ENCODE measurements at regions not wholly inside any gene's neighbourhood (a gene's known extent, or its start where the extent isn't known, plus 50 kb on each side); places are given as distances from the start of the nearest gene placed in this dataset.
"Not testable (repeated sequence)": the region's sequence is repeated elsewhere in the genome, so short reads cannot be mapped to it uniquely, and the experiment has no call there.

GRCh38 chr6:26234421-26235301 lies 130.3 kb upstream of the BTN3A2 start:
- peak; percentile 46 for DNase-seq (ENCODE audit: low read depth)

GRCh38 chr6:26235302-26235670 lies 129.7 kb upstream of the BTN3A2 start:
- DNase-seq (ENCODE audit: low read depth), result no peak

GRCh38 chr6:26239415-26239814 lies 125.6 kb upstream of the BTN3A2 start:
- DNase-seq (ENCODE audit: low read depth), result not testable (repeated sequence)

GRCh38 chr6:26240157-26241032 lies 124.6 kb upstream of the BTN3A2 start:
- peak; percentile 46 for DNase-seq (ENCODE audit: low read depth)

- peak; percentile 18 for DNase-seq (ENCODE audit: low read depth)
Measured at GRCh38 chr6:26241033-26241895, 123.7 kb upstream of the BTN3A2 start.

- DNase-seq (ENCODE audit: low read depth), result no peak
Measured at GRCh38 chr6:26243132-26243531, 121.9 kb upstream of the BTN3A2 start.

- no peak for DNase-seq (ENCODE audit: low read depth)
Measured at GRCh38 chr6:26243752-26244151, 121.2 kb upstream of the BTN3A2 start.

GRCh38 chr6:26246058-26246457 lies 118.9 kb upstream of the BTN3A2 start:
- no peak for DNase-seq (ENCODE audit: low read depth)

- no peak for DNase-seq (ENCODE audit: low read depth)
Measured at GRCh38 chr6:26246553-26246952, 118.4 kb upstream of the BTN3A2 start.

GRCh38 chr6:26249707-26249956 lies 115.4 kb upstream of the BTN3A2 start:
- no peak for DNase-seq (ENCODE audit: low read depth)

GRCh38 chr6:26249957-26250697 lies 114.9 kb upstream of the BTN3A2 start:
- DNase-seq (ENCODE audit: low read depth), result peak; percentile 65

- DNase-seq (ENCODE audit: low read depth), result no peak
Measured at GRCh38 chr6:26250698-26251044, 114.3 kb upstream of the BTN3A2 start.

- DNase-seq (ENCODE audit: low read depth), result peak; percentile 20
Measured at GRCh38 chr6:26251354-26252076, 113.5 kb upstream of the BTN3A2 start.

GRCh38 chr6:26252077-26252472 lies 112.9 kb upstream of the BTN3A2 start:
- DNase-seq (ENCODE audit: low read depth), result no peak

GRCh38 chr6:26254724-26255123 lies 110.3 kb upstream of the BTN3A2 start:
- no peak for DNase-seq (ENCODE audit: low read depth)

GRCh38 chr6:26257272-26257671 lies 107.7 kb upstream of the BTN3A2 start:
- DNase-seq (ENCODE audit: low read depth), result no peak

- no peak for DNase-seq (ENCODE audit: low read depth)
Measured at GRCh38 chr6:26258212-26258977, 106.6 kb upstream of the BTN3A2 start.

GRCh38 chr6:26260110-26260637 lies 104.8 kb upstream of the BTN3A2 start:
- DNase-seq (ENCODE audit: low read depth), result no peak

- DNase-seq (ENCODE audit: low read depth), result no peak
Measured at GRCh38 chr6:26260725-26261490, 104.1 kb upstream of the BTN3A2 start.
